ENCODE measurements at regions not wholly inside any gene's neighbourhood (a gene's known extent, or its start where the extent isn't known, plus 50 kb on each side); places are given as distances from the start of the nearest gene placed in this dataset.

- TF ChIP-seq CTCF (IDR thresholded peaks at IDR 0.05) (no peak), POLR2A (IDR thresholded peaks at IDR 0.05) (no peak)
Measured at GRCh38 chr7:155972651-155973390, 160.6 kb upstream of the SHH start.

All from thyroid gland (tissue), 4 donors.